PFSK-1 (cell line): ENCODE measurements at regions not wholly inside any gene's neighbourhood (a gene's known extent, or its start where the extent isn't known, plus 50 kb on each side); places are given as distances from the start of the nearest gene placed in this dataset.

Source experiments
- FOXP2 ChIP-seq: optimal IDR thresholded peaks from 2 replicates; pipeline ENCODE3; 2011; ENCODE audit warnings: borderline replicate concordance, control low read depth, inconsistent platforms; ENCODE audit not compliant: insufficient read depth; ENCODE audit errors: extremely low read length, extremely low read depth
- POLR2AphosphoS5 ChIP-seq: IDR thresholded peaks from 2 replicates; pipeline ENCODE4 v1.6.1; 2012; ENCODE audit warnings: low read depth, mild to moderate bottlenecking, control low read depth, low read length, moderate library complexity
- REST ChIP-seq, 2 experiments: IDR thresholded peaks; 2 replicates each; pipeline versions ENCODE4 v1.6.1 to v1.8.0; 2011 to 2012; ENCODE audit warnings: low read depth in 2 of 2, low read length in 2 of 2, control low read depth in 1 of 2, inconsistent platforms in 1 of 2, mild to moderate bottlenecking in 1 of 2, moderate library complexity in 1 of 2; ENCODE audit not compliant: insufficient read depth in 1 of 2
- SIN3A ChIP-seq: IDR thresholded peaks from 2 replicates; pipeline ENCODE4 v1.6.1; 2012; ENCODE audit warnings: mild to moderate bottlenecking, low read length, moderate library complexity, borderline replicate concordance; ENCODE audit not compliant: insufficient read depth
- TAF1 ChIP-seq: IDR thresholded peaks from 2 replicates; pipeline ENCODE4 v1.6.1; 2012; ENCODE audit warnings: low read length, control low read depth, borderline replicate concordance; ENCODE audit not compliant: insufficient read depth

DNA sequence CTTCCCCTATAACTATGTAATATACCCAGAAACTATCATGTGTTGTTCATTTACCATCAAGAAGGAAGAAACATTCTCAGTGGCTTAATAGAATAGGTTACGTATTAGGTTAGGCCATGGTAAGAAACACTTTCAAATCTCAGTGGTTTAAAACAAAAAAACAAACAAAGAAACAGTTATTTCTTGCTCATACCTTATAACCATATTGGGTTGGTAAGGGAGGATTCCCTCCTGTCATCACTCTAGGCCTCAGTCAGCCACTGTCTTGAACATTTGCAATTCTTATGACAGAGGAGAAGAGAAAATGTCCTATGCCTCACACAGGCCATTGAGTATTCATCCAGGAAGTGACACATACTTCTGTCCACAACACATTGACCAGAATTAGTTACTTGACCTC is 727.7 kb upstream of the NECTIN3 start:
- TF ChIP-seq FOXP2 (no peak), REST (IDR thresholded peaks at IDR 0.05; ENCODE audit: insufficient read depth in 1 of 2, low read depth in 2 of 2, low read length in 2 of 2) (no peak), TAF1 (no peak), POLR2AphosphoS5 (no peak), SIN3A (no peak)

DNA sequence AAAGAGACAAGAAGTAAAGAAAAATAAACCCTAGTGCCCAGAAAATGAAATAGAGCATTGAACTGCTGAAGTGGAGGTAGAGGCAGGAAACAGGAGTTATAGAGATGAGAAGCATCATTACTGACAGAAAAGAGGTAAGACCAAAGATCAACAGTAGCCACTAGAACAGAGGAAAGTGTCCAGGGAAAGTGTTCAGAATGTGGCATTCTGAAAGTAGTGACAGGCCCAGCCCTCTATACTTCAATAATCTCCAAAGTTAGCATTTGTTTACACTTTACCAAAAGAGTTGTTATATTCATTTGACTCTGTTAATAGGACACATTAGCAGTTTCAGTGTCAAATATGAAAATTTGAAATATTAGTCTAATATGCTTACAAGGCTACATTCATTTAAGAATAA is 727.1 kb upstream of the NECTIN3 start:
- TF ChIP-seq SIN3A (no peak), TAF1 (no peak), FOXP2 (no peak), POLR2AphosphoS5 (no peak), REST (IDR thresholded peaks at IDR 0.05; ENCODE audit: insufficient read depth in 1 of 2, low read depth in 2 of 2, low read length in 2 of 2) (no peak)

DNA sequence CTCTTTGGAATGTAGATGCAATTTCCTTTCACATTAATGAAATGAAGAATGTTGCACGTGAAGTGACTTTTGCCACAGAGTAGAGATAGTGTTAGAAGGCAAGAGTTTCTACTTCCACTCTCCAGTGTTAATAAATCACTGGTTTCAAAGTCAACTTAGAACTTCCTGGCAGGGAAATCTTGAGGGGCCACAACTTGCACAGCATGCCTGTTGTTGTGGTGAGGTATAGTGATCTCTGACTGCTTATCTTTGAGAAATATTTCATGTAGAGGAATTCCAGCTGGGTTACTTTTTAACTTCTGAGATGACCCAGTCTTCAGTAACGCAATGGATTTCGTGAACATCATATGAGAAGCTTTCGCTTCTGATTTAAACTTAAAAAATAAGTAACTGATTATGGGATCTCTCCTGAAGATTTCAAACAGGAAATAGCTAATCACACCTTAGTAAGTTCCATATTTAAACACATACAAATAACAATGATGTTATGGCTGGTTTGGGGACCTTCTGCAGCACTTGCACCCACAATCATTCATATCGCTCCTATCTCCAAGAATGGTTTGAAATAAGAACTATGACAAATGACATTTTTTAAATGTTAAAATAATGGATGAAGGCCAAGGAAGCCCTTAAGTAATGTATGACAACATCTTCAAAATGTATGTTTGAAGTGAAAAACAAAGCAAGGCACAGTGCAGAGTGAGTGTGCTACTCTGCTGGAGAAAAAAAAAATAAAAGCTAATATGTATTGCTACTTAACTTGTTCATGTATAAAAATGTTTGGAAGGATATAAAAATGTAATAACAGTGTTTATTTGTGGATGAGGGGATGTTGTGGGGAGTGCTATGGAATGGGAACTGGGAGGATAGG is 726.5 kb upstream of the NECTIN3 start:
- TF ChIP-seq TAF1 (no peak), FOXP2 (no peak), POLR2AphosphoS5 (no peak), SIN3A (no peak), REST (IDR thresholded peaks at IDR 0.05; ENCODE audit: insufficient read depth in 1 of 2, low read depth in 2 of 2, low read length in 2 of 2) (no peak)

GRCh38 chr3:110349295-110349694 is 722.3 kb upstream of the NECTIN3 start:
- TF ChIP-seq POLR2AphosphoS5 (no peak), TAF1 (no peak), FOXP2 (no peak), REST (IDR thresholded peaks at IDR 0.05; ENCODE audit: insufficient read depth in 1 of 2, low read depth in 2 of 2, low read length in 2 of 2) (no peak), SIN3A (no peak)
